Testis (tissue), 2 donors: ENCODE measurements at regions not wholly inside any gene's neighbourhood (a gene's known extent, or its start where the extent isn't known, plus 50 kb on each side); places are given as distances from the start of the nearest gene placed in this dataset.

Source experiments
- DNase-seq: peaks from one replicate; pipeline ENCODE4 v3.0.0-alpha.2; 2019
- H3K27ac ChIP-seq, 2 donors: fragments of 200-600 bp; sonication (generic); one replicate each; pipeline ENCODE4 v1.5.1; 2019
- H3K27me3 ChIP-seq: fragments of 200-600 bp; sonication (generic); one replicate; pipeline ENCODE4 v1.5.1; 2019
- H3K36me3 ChIP-seq: fragments of 200-600 bp; sonication (generic); one replicate; pipeline ENCODE4 v1.5.1; 2017; ENCODE audit warnings: low read depth; ENCODE audit errors: missing control alignments
- H3K4me1 ChIP-seq: fragments of 200-600 bp; sonication (generic); one replicate; pipeline ENCODE4 v1.5.1; 2019
- H3K4me3 ChIP-seq, 2 donors: fragments of 200-600 bp; sonication (generic); one replicate each; pipeline ENCODE4 v1.5.1; 2017 to 2019
- H3K9me3 ChIP-seq: fragments of 200-600 bp; sonication (generic); one replicate; pipeline ENCODE4 v1.5.1; 2017
- POLR2A ChIP-seq: fragments of 450-650 bp; IDR thresholded peaks from one replicate; pipeline ENCODE4 v1.6.1; 2017; ENCODE audit warnings: antibody characterized with exemption, mild to moderate bottlenecking, moderate library complexity
- WGBS, 2 donors: methylation state at CpG; one replicate each; pipeline ENCODE4 v1.1.5; 2018; 5-methylcytosine and 5-hydroxymethylcytosine counted together
- intact Hi-C: fragments of 100-400 bp; cut with DNase I; formaldehyde crosslinking; loops from one replicate; pipeline ENCODE4 v1.15.1; 2023; ENCODE audit warnings: low total_unique reads
- TF ChIP-seq, protein P1 (sequence below), 3 experiments: fragments of 450-650 bp in 2 of 3; fragments of 200-600 bp in 1 of 3; sonication (generic) in 1 of 3; IDR thresholded peaks; one replicate each; pipeline ENCODE4 v1.5.1; 2016 to 2019; ENCODE audit warnings: antibody characterized with exemption in 3 of 3, mild to moderate bottlenecking in 2 of 3, moderate library complexity in 1 of 3

DNA sequence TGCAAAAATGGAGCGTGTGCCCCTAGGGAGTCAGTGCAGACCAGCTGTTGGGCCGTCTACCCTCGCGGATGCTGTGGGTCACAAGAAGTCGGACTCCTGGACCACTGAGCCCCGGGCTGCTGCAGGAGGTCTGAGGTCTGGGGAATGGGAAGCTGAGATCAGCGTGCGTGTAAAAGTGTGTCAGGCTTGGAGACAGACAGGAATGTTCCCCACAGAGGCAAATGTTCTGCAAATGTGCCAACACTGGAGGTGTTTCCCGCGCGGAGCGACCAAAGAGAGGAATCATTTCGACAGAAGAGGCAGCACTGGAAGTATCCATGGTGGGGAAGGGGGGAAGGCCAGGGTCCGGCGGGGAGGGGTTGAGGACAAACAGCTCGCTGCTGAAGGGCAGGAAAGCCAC, 643.8 kb upstream of the MGMT start:
- H3K36me3 ChIP-seq: no peaks in the 10 kb centered on the region
- DNase-seq: no peak
- no peak overlapping the region for H3K4me3 ChIP-seq
- no peak overlapping the region for H3K27ac ChIP-seq
- no peaks in the 10 kb centered on the region for H3K27me3 ChIP-seq
- H3K4me1 ChIP-seq: no peaks in the 10 kb centered on the region
- 62 to 70% methylated on average over 16 of the region's 16 CpGs for WGBS, 2 donors
- H3K9me3 ChIP-seq: no peaks in the 10 kb centered on the region
- TF ChIP-seq, protein P1, sequence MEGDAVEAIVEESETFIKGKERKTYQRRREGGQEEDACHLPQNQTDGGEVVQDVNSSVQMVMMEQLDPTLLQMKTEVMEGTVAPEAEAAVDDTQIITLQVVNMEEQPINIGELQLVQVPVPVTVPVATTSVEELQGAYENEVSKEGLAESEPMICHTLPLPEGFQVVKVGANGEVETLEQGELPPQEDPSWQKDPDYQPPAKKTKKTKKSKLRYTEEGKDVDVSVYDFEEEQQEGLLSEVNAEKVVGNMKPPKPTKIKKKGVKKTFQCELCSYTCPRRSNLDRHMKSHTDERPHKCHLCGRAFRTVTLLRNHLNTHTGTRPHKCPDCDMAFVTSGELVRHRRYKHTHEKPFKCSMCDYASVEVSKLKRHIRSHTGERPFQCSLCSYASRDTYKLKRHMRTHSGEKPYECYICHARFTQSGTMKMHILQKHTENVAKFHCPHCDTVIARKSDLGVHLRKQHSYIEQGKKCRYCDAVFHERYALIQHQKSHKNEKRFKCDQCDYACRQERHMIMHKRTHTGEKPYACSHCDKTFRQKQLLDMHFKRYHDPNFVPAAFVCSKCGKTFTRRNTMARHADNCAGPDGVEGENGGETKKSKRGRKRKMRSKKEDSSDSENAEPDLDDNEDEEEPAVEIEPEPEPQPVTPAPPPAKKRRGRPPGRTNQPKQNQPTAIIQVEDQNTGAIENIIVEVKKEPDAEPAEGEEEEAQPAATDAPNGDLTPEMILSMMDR (IDR thresholded peaks at IDR 0.05): no peak
- TF ChIP-seq POLR2A: no peak
- intact Hi-C loops: no loop called here

DNA sequence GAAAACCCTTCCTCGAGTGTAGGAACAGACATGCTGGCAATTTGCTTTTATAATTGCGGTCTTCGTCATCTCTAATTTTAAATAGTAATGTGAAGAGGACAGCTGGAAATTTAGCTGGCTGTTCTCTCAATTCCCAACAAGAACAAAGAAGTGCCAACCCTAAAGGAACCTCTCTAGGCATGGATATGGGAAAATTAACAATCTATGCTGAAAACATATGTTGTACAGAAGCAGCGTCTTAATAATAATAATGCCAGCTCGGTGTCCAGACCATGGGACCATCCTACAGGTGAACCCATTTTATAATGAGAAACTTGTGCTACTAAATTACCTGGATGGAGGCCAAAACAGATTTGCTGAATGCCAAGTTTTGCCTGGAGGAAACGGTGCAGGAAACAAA, 641.4 kb upstream of the MGMT start:
- H3K36me3 ChIP-seq: no peaks in the 10 kb centered on the region
- DNase-seq: no peak
- no peaks in the 10 kb centered on the region for H3K9me3 ChIP-seq
- H3K4me1 ChIP-seq: no peaks in the 10 kb centered on the region
- no peak overlapping the region for H3K4me3 ChIP-seq
- TF ChIP-seq, protein P1 (IDR thresholded peaks at IDR 0.05): no peak
- TF ChIP-seq POLR2A: no peak
- no peak overlapping the region for H3K27ac ChIP-seq
- no peaks in the 10 kb centered on the region for H3K27me3 ChIP-seq
- intact Hi-C loops: no loop called here
- WGBS, 2 donors: 66 to 73% methylated on average over 6 of the region's 6 CpGs

DNA sequence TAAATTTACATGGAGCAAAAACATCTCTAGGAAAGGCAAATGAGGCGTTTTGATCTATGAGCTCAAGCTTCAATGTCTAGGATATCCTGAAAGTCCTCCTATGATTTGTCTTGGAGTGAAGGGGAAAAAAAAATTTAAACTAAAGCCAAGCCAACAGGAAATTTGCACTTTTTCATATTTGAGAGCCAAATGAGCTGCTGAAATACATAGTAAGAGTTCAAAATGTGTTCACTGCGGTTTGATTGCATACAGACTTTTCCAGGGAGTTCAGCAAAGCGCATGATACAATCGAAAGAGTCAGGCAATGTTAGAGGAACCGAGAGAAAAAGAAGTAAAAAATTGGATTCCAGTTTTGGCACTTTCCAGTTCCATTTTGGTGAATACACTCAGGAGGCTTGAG, 633.4 kb upstream of the MGMT start:
- Histone ChIP-seq H3K9me3 (no peaks in the 10 kb centered on the region), H3K27ac (no peak overlapping the region), H3K36me3 (no peaks in the 10 kb centered on the region), H3K4me1 (no peaks in the 10 kb centered on the region), H3K4me3 (no peak overlapping the region), H3K27me3 (no peaks in the 10 kb centered on the region)
- TF ChIP-seq POLR2A: no peak
- TF ChIP-seq, protein P1 (IDR thresholded peaks at IDR 0.05): no peak
- DNase-seq: no peak
- intact Hi-C loops: no loop called here
- WGBS, 2 donors: 85 to 90% methylated on average over 5 of the region's 5 CpGs

DNA sequence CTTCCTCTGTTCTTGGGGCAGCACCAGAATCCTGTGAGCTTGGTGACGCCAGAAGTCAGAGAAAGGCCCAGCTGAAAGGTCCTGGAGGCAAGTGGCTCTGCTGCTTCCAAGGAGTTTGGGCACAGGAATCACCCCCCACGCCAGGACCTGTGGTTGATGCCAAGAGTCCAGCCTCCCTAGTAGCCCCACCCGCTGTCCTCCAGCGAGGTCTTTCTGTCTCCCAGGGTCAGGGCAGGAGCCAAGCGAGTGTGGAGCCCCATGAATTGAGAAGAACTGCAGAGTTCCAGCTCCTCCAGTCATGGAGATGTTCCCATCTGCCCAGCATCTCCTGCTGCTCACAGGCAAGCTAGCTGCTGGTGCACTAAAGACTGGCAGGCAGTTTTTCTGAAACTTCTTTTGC, 631.7 kb upstream of the MGMT start:
- Histone ChIP-seq H3K27me3 (no peaks in the 10 kb centered on the region), H3K4me1 (no peaks in the 10 kb centered on the region), H3K4me3 (no peak overlapping the region), H3K36me3 (no peaks in the 10 kb centered on the region), H3K9me3 (no peaks in the 10 kb centered on the region), H3K27ac (no peak overlapping the region)
- WGBS, 2 donors: 80 to 83% methylated on average over 4 to 5 of the region's 5 CpGs
- intact Hi-C loops: no loop called here
- no peak for TF ChIP-seq POLR2A
- TF ChIP-seq, protein P1 (IDR thresholded peaks at IDR 0.05): no peak
- DNase-seq: no peak

DNA sequence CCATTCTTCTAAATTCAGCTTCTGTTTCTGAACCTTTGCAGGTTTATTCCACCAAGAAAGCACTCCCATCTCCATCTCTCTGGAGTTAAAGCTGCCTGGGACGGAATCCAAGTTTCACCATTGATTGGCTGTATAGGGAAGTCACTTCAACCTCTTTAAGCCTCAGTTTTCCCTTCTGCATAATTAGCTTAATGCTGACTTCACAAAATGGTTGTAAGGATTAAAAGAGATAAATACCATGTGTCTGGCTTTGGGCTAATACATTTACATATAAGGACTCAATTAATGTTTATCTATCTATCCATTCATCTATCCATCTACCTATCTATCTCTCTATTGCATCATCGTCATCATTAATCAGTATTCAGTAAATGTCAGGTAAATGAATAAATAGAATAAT, 629.6 kb upstream of the MGMT start:
- H3K4me1 ChIP-seq: no peaks in the 10 kb centered on the region
- H3K9me3 ChIP-seq: no peaks in the 10 kb centered on the region
- H3K27me3 ChIP-seq: no peaks in the 10 kb centered on the region
- H3K4me3 ChIP-seq: no peak overlapping the region
- intact Hi-C loops: no loop called here
- no peaks in the 10 kb centered on the region for H3K36me3 ChIP-seq
- TF ChIP-seq, protein P1 (IDR thresholded peaks at IDR 0.05): no peak
- no peak for DNase-seq
- no peak overlapping the region for H3K27ac ChIP-seq
- WGBS, 2 donors: 94 to 98% methylated on average over 2 of the region's 2 CpGs
